B cell (primary cell): ENCODE measurements at regions not wholly inside any gene's neighbourhood (a gene's known extent, or its start where the extent isn't known, plus 50 kb on each side); places are given as distances from the start of the nearest gene placed in this dataset.

ENCODE experiments used
- ATAC-seq: fragments of 200-7000 bp; cut with Tn5 transposase; one replicate; pipeline ENCODE4 v1.10.0; 2021; ENCODE audit warnings: low read depth, mild to moderate bottlenecking, moderate number of reproducible peaks, moderate library complexity
- CTCF ChIA-PET: fragments of 350-600 bp; sonication (Branson Sonifier 250); formaldehyde crosslinking; loops from one replicate; lab custom pipeline; 2021; ENCODE audit warnings: antibody characterized with exemption, inconsistent platforms; lab: Charles Lee
- POLR2A ChIA-PET: fragments of 350-600 bp; sonication (Branson Sonifier 250); formaldehyde crosslinking; loops from one replicate; lab custom pipeline; 2021; ENCODE audit warnings: antibody characterized with exemption; lab: Charles Lee
- DNase-seq: peaks from one replicate; pipeline ENCODE4 v3.0.0; 2013
- H2AFZ ChIP-seq: 2 replicates; pipeline ENCODE4 v1.6.1; 2012; ENCODE audit warnings: mild to moderate bottlenecking, low read depth, low read length; ENCODE audit not compliant: insufficient read depth, poor library complexity, severe bottlenecking
- H3K27ac ChIP-seq, 2 donors: 1 replicate in 1 of 2; 2 replicates in 1 of 2; pipeline ENCODE4 v1.5.1; 2012 to 2013; ENCODE audit warnings: low read length in 2 of 2, mild to moderate bottlenecking in 2 of 2, moderate library complexity in 1 of 2
- H3K27me3 ChIP-seq, 4 experiments: fragments of 200-600 bp in 1 of 4; sonication (generic) in 1 of 4; replicated peaks in 1 of 4; 1 replicate in 2 of 4; 2 replicates in 2 of 4; pipeline versions ENCODE4 v1.6.1 to v1.7.0; 2013 to 2016; ENCODE audit warnings: low read length in 3 of 4, mild to moderate bottlenecking in 2 of 4, mixed read lengths in 1 of 4, moderate library complexity in 1 of 4; ENCODE audit not compliant: insufficient read depth in 4 of 4, control insufficient read depth in 3 of 4; ENCODE audit errors: control extremely low read depth in 1 of 4
- H3K36me3 ChIP-seq, 2 experiments: replicated peaks in 1 of 2; 1 replicate in 1 of 2; 2 replicates in 1 of 2; pipeline versions ENCODE4 v1.6.1 to v1.7.1; 2013; ENCODE audit warnings: low read length in 1 of 2; ENCODE audit not compliant: insufficient read depth in 2 of 2, control insufficient read depth in 1 of 2; ENCODE audit errors: control extremely low read depth in 1 of 2, extremely low read depth in 1 of 2
- H3K4me1 ChIP-seq, 2 donors: fragments of 200-600 bp in 1 of 2; sonication (generic) in 1 of 2; 1 replicate in 1 of 2; 2 replicates in 1 of 2; pipeline versions ENCODE4 v1.5.1 to v1.6.1; 2013 to 2017; ENCODE audit warnings: low read length in 2 of 2; ENCODE audit not compliant: control insufficient read depth in 2 of 2, insufficient read depth in 2 of 2
- H3K4me2 ChIP-seq: replicated peaks from 2 replicates; pipeline ENCODE3; 2012; ENCODE audit warnings: mild to moderate bottlenecking, low read depth, low read length; ENCODE audit not compliant: poor library complexity, severe bottlenecking
- H3K4me3 ChIP-seq, 5 experiments: fragments of 200-600 bp in 1 of 5; sonication (generic) in 1 of 5; 1 replicate in 3 of 5; 2 replicates in 2 of 5; pipeline versions ENCODE4 v1.5.1 to v1.7.0; 2011 to 2016; ENCODE audit warnings: low read length in 4 of 5, mild to moderate bottlenecking in 4 of 5, low read depth in 2 of 5, control low read depth in 1 of 5, moderate library complexity in 1 of 5; ENCODE audit not compliant: insufficient read depth in 1 of 5; ENCODE audit errors: control extremely low read depth in 1 of 5, extremely low read depth in 1 of 5
- H3K79me2 ChIP-seq: fragments of 200-600 bp; sonication (generic); one replicate; pipeline ENCODE4 v1.6.0; 2016; ENCODE audit warnings: low read length; ENCODE audit not compliant: control insufficient read depth, insufficient read depth
- H3K9ac ChIP-seq: fragments of 200-600 bp; sonication (generic); 2 replicates; pipeline ENCODE4 v1.6.1; 2017; ENCODE audit warnings: mild to moderate bottlenecking, low read length, moderate library complexity
- H3K9me3 ChIP-seq, 3 donors: one replicate each; pipeline versions ENCODE4 v1.6.1 to v1.7.1; 2013; ENCODE audit warnings: low read length in 2 of 3; ENCODE audit not compliant: control insufficient read depth in 2 of 3, insufficient read depth in 1 of 3; ENCODE audit errors: control extremely low read depth in 1 of 3
- H4K20me1 ChIP-seq: 2 replicates; pipeline ENCODE4 v1.6.0; 2012; ENCODE audit warnings: mild to moderate bottlenecking, low read length; ENCODE audit not compliant: insufficient read depth, control insufficient read depth, poor library complexity, severe bottlenecking
- H3K27ac Mint-ChIP-seq: one replicate; pipeline ENCODE4 v1.8.0; 2021; ENCODE audit warnings: mixed read lengths
- H3K27me3 Mint-ChIP-seq: one replicate; pipeline ENCODE4 v1.8.0; 2021; ENCODE audit warnings: mixed read lengths
- H3K4me1 Mint-ChIP-seq: one replicate; pipeline ENCODE4 v1.8.0; 2021; ENCODE audit warnings: mixed read lengths
- H3K4me3 Mint-ChIP-seq: one replicate; pipeline ENCODE4 v1.8.0; 2021; ENCODE audit warnings: mixed read lengths
- H3K9me3 Mint-ChIP-seq: one replicate; pipeline ENCODE4 v1.8.0; 2022; ENCODE audit warnings: mixed read lengths; ENCODE audit not compliant: insufficient read depth
- CTCF ChIP-seq: fragments of 200-600 bp; IDR thresholded peaks from one replicate; pipeline ENCODE4 v1.8.0; 2022; ENCODE audit warnings: antibody characterized with exemption, mild to moderate bottlenecking
- EZH2 ChIP-seq: IDR thresholded peaks from 2 replicates; pipeline ENCODE4 v1.6.1; 2012; ENCODE audit warnings: borderline replicate concordance, low read depth, mild to moderate bottlenecking, moderate library complexity, low read length; ENCODE audit not compliant: insufficient read depth, poor library complexity, severe bottlenecking
- WGBS: methylation state at CpG from one replicate; pipeline ENCODE4 v1.1.5; 2013; ENCODE audit warnings: missing lambda C conversion rate; ENCODE audit not compliant: insufficient coverage; 5-methylcytosine and 5-hydroxymethylcytosine counted together
- intact Hi-C: fragments of 100-400 bp; cut with micrococcal nuclease; formaldehyde crosslinking; loops from one replicate; pipeline ENCODE4 v1.10.0; 2022

GRCh38 chr5:154603953-154604679 lies 126.1 kb upstream of the HAND1 start:
- Mint-ChIP-seq H3K27me3 (peaks cover 35% of the 10 kb centered on the region), H3K4me1 (peaks cover 2% of the 10 kb centered on the region), H3K4me3 (no peak overlapping the region), H3K9me3 (no peaks in the 10 kb centered on the region), H3K27ac (no peak overlapping the region)
- CTCF ChIA-PET: no interaction called here
- Histone ChIP-seq H3K9me3 (no peaks in the 10 kb centered on the region), H3K27me3 (peaks cover 0 to 37% (median 8%) of the 10 kb centered on the region in 4 experiments), H3K4me3 (no peak overlapping the region), H2AFZ (no peak overlapping the region), H3K27ac (no peak overlapping the region), H4K20me1 (no peaks in the 10 kb centered on the region), H3K4me2 (no peak overlapping the region), H3K79me2 (no peaks in the 10 kb centered on the region), H3K4me1 (no peaks in the 10 kb centered on the region), H3K36me3 (no peaks in the 10 kb centered on the region), H3K9ac (no peak overlapping the region)
- no peak for ATAC-seq
- DNase-seq: no peak
- POLR2A ChIA-PET: no interaction called here
- 11% methylated on average over 13 of the region's 20 CpGs for WGBS
- TF ChIP-seq EZH2 (no peak), CTCF (no peak)
- intact Hi-C loops: no loop called here

GRCh38 chr5:154603485-154603884 lies 125.5 kb upstream of the HAND1 start:
- intact Hi-C loops: no loop called here
- Histone ChIP-seq H3K27ac (no peak overlapping the region), H3K4me1 (no peaks in the 10 kb centered on the region), H3K79me2 (no peaks in the 10 kb centered on the region), H3K36me3 (no peaks in the 10 kb centered on the region), H3K9me3 (no peaks in the 10 kb centered on the region), H2AFZ (no peak overlapping the region), H3K4me2 (no peak overlapping the region), H3K9ac (no peak overlapping the region), H4K20me1 (no peaks in the 10 kb centered on the region), H3K27me3 (peaks cover 0 to 33% (median 7%) of the 10 kb centered on the region in 4 experiments), H3K4me3 (no peak overlapping the region)
- H3K4me3 Mint-ChIP-seq: no peak overlapping the region
- H3K4me1 Mint-ChIP-seq: peaks cover 2% of the 10 kb centered on the region
- H3K27ac Mint-ChIP-seq: no peak overlapping the region
- no CpG with 5 or more reads among the region's 1 CpG for WGBS
- ChIA-PET CTCF (no interaction called here), POLR2A (no interaction called here)
- no peak for TF ChIP-seq CTCF
- TF ChIP-seq EZH2: no peak
- peaks cover 35% of the 10 kb centered on the region for H3K27me3 Mint-ChIP-seq
- DNase-seq (no peak), ATAC-seq (no peak)
- no peaks in the 10 kb centered on the region for H3K9me3 Mint-ChIP-seq
